ENCODE measurements at regions not wholly inside any gene's neighbourhood (a gene's known extent, or its start where the extent isn't known, plus 50 kb on each side); places are given as distances from the start of the nearest gene placed in this dataset.

GRCh38 chr7:17680943-17681351 lies 259.3 kb downstream of the SNX13 start:
- TF ChIP-seq POLR2A (IDR thresholded peaks at IDR 0.05; ENCODE audit: low read depth, low read length) (no peak), POLR2AphosphoS5 (IDR thresholded peaks at IDR 0.05; ENCODE audit: low read depth, low read length) (no peak)
